Tibial artery (tissue), 4 donors: ENCODE measurements at regions not wholly inside any gene's neighbourhood (a gene's known extent, or its start where the extent isn't known, plus 50 kb on each side); places are given as distances from the start of the nearest gene placed in this dataset.

Source experiments
- DNase-seq, 2 donors: peaks; one replicate each; pipeline ENCODE4 v3.0.0-alpha.2; 2019
- H3K27ac ChIP-seq, 2 donors: fragments of 200-600 bp; sonication (generic) in 1 of 2; 1 replicate in 1 of 2; 2 replicates in 1 of 2; pipeline ENCODE4 v1.5.1; 2018 to 2019; ENCODE audit warnings: mild to moderate bottlenecking in 1 of 2
- H3K27me3 ChIP-seq, 2 donors: fragments of 200-600 bp; sonication (generic) in 1 of 2; one replicate each; pipeline versions ENCODE4 v1.5.1 to v1.6.0; 2016 to 2019
- H3K36me3 ChIP-seq, 3 donors: fragments of 200-600 bp; sonication (generic) in 2 of 3; one replicate each; pipeline ENCODE4 v1.5.1; 2016 to 2019; ENCODE audit warnings: mild to moderate bottlenecking in 2 of 3
- H3K4me1 ChIP-seq, 4 donors: fragments of 200-600 bp; sonication (generic) in 2 of 4; 1 replicate in 3 of 4; 2 replicates in 1 of 4; pipeline ENCODE4 v1.5.1; 2016 to 2019
- H3K4me3 ChIP-seq, 2 donors: fragments of 200-600 bp; sonication (generic) in 1 of 2; 1 replicate in 1 of 2; 2 replicates in 1 of 2; pipeline ENCODE4 v1.5.1; 2018 to 2019; ENCODE audit warnings: mild to moderate bottlenecking in 2 of 2
- H3K9me3 ChIP-seq, 3 donors: fragments of 200-600 bp; sonication (generic) in 1 of 3; one replicate each; pipeline ENCODE4 v1.5.1; 2016 to 2019
- intact Hi-C: fragments of 100-400 bp; cut with DNase I; formaldehyde crosslinking; loops from one replicate; pipeline ENCODE4 v1.15.0; 2023; ENCODE audit warnings: low total_unique reads
- TF ChIP-seq, protein P1 (sequence below), 2 experiments: fragments of 200-600 bp in 1 of 2; fragments of 450-650 bp in 1 of 2; IDR thresholded peaks; one replicate each; pipeline ENCODE4 v1.5.1; 2017 to 2019; ENCODE audit warnings: antibody characterized with exemption in 2 of 2, mild to moderate bottlenecking in 1 of 2, moderate library complexity in 1 of 2

DNA sequence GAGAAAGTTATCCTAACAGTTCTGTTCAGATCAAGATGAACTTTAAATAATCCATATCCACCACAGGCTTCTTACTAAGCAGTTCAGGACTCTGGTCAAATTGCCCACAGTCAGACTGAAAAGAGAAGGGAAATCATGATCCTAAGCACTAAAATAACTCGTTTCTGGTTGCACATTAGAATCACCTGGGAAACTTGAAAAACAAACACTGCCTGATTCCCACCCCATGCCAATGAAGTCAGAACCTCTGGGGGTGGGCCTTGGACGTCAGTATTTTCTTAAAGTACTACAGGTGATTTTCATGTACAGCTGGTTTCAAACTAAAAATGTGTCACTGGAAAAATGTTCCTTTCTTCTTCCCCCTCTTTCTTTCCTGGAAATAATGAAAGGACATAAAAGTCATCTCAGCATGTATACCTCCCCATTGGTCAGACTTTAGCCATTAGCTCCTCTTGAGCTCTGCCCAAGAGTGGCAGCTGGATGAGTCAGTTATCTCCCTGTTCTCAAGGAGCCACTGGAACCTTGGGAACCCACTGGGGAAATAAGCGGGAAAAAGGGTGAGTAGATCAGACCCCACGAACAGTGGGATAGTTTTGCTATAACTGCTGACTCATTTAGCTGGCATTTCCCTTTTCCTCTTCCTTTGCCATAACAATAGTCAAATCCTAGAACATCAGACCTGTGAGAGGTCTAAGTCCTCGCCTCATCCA, 75.3 kb upstream of the IL6 start:
- Histone ChIP-seq H3K4me3 (no peak overlapping the region), H3K36me3 (no peaks in the 10 kb centered on the region), H3K27me3 (no peaks in the 10 kb centered on the region), H3K9me3 (peaks cover 0 to 5% (median 0%) of the 10 kb centered on the region in 3 donors), H3K27ac (no peak overlapping the region), H3K4me1 (peaks cover 0 to 3% (median 0%) of the 10 kb centered on the region in 4 donors)
- no peak for DNase-seq
- intact Hi-C loops: no loop called here
- TF ChIP-seq, protein P1, sequence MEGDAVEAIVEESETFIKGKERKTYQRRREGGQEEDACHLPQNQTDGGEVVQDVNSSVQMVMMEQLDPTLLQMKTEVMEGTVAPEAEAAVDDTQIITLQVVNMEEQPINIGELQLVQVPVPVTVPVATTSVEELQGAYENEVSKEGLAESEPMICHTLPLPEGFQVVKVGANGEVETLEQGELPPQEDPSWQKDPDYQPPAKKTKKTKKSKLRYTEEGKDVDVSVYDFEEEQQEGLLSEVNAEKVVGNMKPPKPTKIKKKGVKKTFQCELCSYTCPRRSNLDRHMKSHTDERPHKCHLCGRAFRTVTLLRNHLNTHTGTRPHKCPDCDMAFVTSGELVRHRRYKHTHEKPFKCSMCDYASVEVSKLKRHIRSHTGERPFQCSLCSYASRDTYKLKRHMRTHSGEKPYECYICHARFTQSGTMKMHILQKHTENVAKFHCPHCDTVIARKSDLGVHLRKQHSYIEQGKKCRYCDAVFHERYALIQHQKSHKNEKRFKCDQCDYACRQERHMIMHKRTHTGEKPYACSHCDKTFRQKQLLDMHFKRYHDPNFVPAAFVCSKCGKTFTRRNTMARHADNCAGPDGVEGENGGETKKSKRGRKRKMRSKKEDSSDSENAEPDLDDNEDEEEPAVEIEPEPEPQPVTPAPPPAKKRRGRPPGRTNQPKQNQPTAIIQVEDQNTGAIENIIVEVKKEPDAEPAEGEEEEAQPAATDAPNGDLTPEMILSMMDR (IDR thresholded peaks at IDR 0.05): no peak

DNA sequence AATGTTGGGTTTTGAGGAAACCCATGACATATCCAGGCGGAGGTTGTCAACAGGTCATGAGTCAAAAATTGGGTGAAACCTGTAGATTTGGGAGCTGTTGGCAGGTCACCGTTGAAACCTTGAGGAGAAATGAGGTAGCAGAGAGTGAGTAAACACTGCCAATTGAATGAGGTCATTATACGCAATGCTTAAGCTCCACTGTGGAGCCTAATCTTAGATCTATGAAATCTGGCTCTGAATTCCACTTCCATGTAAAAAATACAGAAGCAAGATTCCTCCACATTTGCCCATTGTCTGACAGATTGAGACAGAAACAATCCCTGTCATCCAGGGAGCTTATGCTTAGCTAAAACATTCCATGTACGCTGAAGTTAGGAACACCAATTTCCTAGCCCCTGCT, 76.0 kb upstream of the IL6 start:
- Histone ChIP-seq H3K4me3 (no peak overlapping the region), H3K9me3 (peaks cover 0 to 11% (median 6%) of the 10 kb centered on the region in 3 donors), H3K36me3 (no peaks in the 10 kb centered on the region), H3K27me3 (no peaks in the 10 kb centered on the region), H3K4me1 (peaks cover 0 to 3% (median 0%) of the 10 kb centered on the region in 4 donors), H3K27ac (no peak overlapping the region)
- intact Hi-C loops: no loop called here
- DNase-seq: no peak
- TF ChIP-seq, protein P1 (IDR thresholded peaks at IDR 0.05): no peak

DNA sequence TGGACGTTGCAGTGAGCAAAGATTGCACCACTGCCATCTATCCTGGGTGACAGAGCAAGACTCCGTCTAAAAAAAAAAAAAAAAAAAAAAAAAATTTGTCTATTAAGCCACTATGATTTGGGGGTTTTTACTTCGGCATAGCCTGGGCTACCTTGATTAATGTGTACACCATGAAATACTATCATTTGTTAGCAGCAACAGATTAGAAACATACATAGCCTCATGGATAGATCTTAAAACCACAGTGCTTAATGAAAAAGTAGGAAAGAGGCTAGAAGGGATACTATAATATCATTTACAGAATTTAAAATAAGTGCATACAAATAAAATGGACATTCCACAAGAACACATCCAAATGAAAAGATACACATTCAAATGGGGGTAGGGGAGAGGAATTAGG, 77.3 kb upstream of the IL6 start:
- TF ChIP-seq, protein P1 (IDR thresholded peaks at IDR 0.05): no peak
- Histone ChIP-seq H3K36me3 (no peaks in the 10 kb centered on the region), H3K4me3 (no peak overlapping the region), H3K9me3 (peaks cover 0 to 21% (median 13%) of the 10 kb centered on the region in 3 donors), H3K27ac (no peak overlapping the region), H3K4me1 (peaks cover 0 to 3% (median 0%) of the 10 kb centered on the region in 4 donors), H3K27me3 (no peaks in the 10 kb centered on the region)
- no peak for DNase-seq
- intact Hi-C loops: no loop called here

DNA sequence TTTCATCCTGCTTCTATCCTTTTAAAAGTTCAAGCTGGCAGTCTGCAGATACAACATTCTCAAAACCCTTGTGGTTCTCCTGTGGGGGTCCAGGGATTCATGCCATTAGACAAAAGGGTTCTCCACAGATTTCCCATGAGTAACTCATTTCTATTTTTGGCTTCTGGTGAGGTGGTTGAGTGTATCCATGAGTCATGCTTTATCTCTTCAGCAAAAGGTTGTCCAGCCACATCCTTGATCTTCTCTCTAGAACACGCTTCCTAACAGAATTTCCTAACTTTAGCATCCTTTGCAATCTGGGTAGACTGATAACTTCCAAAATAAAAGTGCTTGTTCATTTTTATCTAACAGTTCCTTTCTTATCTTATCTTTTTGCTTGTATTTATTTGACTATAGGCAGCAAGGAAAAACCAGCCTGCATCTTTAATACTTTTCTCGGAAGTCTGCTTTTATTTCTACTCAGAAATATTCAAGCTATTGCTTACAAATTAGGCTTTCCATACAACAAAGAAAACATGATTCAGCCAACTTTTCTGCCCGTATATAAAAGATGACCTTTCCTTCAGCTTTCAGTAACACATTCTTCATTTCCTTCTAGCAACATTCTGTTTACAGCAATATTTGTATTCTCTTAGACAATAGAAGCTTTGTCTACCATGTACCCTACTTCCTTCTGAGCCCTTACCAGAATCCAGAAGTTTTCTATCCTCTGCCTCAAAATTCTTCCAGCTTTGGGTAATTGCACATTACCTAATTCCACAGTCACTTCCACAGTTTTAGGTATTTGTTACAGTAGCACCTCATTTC, 79.3 kb upstream of the IL6 start:
- intact Hi-C loops: no loop called here
- Histone ChIP-seq H3K27me3 (no peaks in the 10 kb centered on the region), H3K4me3 (no peak overlapping the region), H3K27ac (no peak overlapping the region), H3K9me3 (peaks cover 4 to 24% (median 13%) of the 10 kb centered on the region in 3 donors), H3K36me3 (no peaks in the 10 kb centered on the region), H3K4me1 (peaks cover 0 to 3% (median 0%) of the 10 kb centered on the region in 4 donors)
- DNase-seq: no peak
- TF ChIP-seq, protein P1 (IDR thresholded peaks at IDR 0.05): no peak

DNA sequence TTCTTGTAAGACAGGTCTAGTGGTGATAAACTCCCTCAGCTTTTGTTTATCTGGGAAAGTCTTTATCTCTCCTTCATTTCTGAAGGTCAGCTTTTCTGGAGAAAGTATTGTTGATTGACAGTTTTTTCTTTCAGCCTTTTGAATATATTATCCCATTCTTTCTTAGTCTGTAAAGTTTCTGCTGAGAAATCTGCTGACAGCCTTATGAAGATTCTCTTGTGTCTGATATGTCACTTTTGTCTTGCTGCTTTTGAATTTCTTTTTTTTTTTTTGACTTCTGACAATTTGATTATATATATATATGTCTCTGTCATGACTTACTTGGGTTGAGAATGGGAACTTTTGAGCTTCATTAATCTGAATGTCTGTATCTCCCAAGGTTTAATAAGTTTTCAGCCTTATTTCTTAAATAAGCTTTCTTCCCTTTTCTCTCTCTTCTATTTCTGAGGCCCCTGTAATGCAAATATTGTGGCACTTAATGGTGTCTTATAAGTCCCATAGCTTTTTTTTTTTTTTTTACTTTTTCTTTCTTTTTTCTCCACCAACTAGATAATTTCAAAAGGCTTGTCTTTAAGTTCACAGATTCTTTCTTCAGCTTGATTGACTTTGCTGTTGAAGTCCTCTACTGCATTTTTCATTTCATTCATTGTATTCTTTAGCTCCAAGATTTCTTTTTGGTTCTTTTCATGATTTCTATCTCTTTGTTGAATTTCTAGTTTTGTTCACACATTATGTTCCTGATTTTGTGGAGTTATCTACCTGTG, 81.4 kb upstream of the IL6 start:
- H3K27me3 ChIP-seq: no peaks in the 10 kb centered on the region
- no peak for DNase-seq
- H3K9me3 ChIP-seq: peaks cover 7 to 36% (median 20%) of the 10 kb centered on the region in 3 donors
- H3K4me1 ChIP-seq: no peaks in the 10 kb centered on the region
- TF ChIP-seq, protein P1 (IDR thresholded peaks at IDR 0.05): no peak
- no peak overlapping the region for H3K4me3 ChIP-seq
- H3K27ac ChIP-seq: no peak overlapping the region
- intact Hi-C loops: no loop called here
- H3K36me3 ChIP-seq: no peaks in the 10 kb centered on the region
